GM18873 (cell line): ENCODE measurements at regions not wholly inside any gene's neighbourhood (a gene's known extent, or its start where the extent isn't known, plus 50 kb on each side); places are given as distances from the start of the nearest gene placed in this dataset.
"Not testable (repeated sequence)": the region's sequence is repeated elsewhere in the genome, so short reads cannot be mapped to it uniquely, and the experiment has no call there.

ENCODE experiments used
- ATAC-seq: cut with Tn5 transposase; IDR thresholded peaks from one replicate; pipeline ENCODE4 v1.9.1; 2021; ENCODE audit warnings: mild to moderate bottlenecking, moderate library complexity, moderate number of reproducible peaks; ENCODE audit not compliant: unreplicated experiment, low FRiP score

DNA sequence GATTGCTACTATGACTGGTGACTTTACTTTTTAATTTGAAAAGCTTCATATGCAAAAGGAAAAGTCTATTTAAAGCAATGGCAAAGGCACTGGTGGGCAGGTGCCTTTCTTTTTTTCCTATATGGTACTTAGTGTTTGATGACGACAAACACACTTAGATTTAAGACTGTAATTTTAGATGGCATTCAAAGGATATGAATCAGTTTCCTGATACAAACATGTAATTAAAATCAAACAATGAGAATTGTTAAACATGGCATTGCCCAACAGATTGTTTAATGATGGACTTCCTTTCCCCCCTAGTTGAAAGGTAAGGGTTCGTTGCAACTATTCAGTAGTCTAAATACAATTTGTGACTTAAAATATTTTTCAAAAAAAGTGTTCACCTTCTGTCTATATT, 106.5 kb upstream of the SEMA3C start:
- no peak for ATAC-seq

DNA sequence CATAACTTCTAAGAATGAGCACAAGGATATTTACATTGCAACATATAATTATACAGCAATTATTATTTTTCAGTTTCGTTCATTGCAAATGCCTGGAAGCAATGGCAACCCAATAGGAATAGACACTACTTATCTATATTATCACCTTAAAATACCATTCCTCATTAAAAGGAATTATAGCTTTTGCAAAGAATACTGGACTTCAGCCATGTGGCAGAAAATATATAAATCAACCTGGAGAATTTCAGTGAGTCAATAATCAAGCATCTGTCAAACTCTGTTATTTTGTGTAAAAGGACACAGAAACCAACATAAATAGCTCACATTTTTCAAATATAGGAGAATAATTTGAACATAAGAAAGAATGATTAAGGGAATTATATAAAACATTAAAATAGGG, 96.1 kb upstream of the SEMA3C start:
- no peak for ATAC-seq

DNA sequence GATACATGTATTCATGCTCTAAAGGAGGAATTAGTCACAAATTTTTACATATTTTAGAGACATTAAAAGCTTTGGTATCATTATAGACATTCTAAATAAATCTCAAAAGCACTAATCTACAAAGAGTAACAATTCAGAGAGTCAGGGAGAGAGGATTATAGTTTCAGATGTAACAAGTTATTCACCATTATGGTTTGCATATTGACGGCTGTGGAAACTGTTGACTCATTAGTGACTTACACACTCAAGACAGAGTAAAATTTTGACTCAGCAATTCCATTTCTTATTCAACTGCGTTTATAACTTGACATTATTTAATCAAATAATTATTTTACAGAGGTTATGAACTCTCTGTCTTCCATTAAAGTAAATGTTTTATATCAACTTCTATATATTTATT, 95.4 kb upstream of the SEMA3C start:
- ATAC-seq = no peak

DNA sequence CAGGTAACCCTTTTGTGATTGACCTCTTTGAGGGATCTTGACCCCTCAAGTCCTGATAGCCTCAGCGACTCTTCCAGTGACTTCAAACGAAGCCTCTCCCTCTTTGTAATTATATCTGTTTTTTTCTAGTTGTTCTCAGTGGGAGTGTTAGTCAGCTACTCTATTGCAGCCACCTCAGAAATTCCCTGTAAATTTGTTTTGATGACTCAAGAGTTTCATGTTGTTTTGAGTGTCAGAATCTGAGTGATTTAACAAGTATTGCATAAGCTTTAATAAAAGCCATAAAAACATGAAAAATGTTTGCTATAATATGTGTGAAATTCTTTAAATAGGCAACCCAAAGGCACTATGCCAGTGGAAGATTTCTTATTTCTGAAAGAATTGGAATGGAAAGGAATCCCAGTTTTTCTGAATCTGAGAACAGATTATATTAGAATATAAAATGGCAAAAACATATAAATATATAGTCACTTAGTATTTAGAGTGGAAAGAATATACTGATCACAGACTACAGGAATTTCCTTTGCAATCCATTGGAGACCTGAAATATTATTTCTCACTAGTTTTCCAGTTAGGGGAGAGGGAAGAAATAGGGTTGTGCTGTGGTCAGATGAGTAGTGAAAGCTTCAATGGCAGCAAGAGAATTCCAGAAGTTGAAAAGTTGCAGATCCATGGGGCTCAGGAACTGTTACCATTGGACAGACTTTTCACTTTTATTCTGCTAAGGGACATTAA, 94.4 kb upstream of the SEMA3C start:
- no peak for ATAC-seq

DNA sequence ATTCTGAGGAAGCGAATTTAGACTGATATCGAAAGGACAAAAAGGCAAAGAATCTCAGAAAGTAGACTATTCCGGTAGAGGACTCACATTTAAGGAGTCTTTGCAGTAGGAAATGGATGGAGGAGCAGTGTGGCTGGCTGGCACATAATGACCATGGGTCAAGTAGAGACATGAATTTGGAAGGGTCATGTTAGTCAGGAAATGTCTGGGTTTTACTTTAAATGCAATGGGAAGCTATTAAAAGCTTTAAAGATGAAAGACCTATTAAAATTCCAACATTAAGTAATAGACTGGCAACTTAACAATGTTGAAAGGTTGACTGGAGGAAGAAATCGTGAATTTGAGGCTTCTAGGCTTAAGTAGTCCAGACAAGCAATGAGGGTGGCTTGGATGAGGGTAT, 90.0 kb upstream of the SEMA3C start:
- no peak for ATAC-seq

DNA sequence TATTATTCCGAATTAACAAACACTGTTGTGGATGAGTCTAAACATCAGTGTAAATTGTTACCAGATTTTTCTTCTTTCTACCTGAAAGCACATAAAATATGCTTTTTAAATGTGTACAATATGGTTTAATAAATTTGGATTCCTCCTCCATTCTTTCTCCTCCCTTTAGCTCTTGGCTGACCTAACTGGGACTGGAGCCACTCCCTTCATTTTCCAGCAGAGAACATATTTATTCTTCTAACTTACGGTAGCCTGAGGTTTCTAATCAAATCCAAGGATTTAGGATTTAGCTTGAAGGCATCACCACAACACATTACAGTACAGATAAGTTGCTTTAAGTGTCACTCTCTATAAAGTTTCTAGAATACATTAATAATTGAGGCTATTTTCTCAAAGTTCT, 88.2 kb upstream of the SEMA3C start:
- ATAC-seq = no peak

DNA sequence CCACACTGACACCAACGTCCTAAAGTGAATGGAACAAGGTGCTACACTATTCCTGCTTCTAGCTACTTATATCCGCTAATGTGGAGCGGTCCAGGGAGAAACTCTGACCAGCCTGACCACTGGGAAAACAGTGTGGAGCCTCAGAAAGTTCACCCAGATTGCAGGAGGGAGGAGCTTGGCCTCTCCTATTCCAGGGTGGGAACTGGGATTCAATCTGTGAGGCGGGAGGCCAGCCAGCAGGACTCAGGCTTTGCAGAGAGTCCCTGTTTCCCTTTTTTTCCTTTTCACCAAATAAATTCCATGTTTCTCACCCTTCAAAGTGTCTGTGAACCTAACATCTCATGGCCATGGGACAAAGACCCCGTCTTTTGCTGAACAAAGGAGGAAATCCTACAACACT, 86.4 kb upstream of the SEMA3C start:
- ATAC-seq = no peak

DNA sequence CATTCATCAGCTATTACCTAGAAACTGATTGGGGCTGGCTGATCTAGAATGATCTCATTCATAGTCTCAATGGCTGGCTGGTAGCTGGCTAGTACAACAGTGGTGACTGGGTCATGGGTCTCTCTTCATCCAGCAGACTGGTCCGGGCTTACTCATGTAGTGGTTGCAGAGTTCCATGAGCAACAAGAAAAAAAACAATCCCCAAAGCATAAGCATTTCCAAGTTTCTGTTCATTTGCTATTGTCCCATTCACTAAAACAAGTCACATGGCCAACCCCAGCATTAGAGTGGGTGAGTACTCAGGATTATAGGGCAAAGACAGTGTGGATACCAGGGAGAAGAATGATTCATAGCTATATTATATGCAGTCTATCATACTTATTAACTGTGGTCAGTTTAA, 85.2 kb upstream of the SEMA3C start:
- ATAC-seq = no peak

DNA sequence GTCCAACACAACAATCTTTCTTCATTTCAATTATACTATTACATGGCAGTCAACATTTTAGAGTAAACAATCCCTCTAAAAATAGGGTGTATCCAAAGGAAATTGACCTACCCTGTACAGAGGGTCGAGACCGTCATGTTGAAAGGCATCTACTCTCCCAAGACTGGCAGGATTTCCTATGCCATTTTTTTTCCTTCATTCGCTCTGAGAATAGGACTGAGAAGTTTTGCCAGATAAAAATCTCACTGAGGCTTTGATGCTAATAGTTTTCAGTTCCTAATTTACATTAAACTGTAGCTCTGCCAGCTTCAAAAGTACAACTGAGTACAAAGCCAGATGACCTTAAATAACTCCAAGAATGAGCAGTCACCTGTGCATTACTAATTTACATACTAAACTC, 84.5 kb upstream of the SEMA3C start:
- no peak for ATAC-seq

DNA sequence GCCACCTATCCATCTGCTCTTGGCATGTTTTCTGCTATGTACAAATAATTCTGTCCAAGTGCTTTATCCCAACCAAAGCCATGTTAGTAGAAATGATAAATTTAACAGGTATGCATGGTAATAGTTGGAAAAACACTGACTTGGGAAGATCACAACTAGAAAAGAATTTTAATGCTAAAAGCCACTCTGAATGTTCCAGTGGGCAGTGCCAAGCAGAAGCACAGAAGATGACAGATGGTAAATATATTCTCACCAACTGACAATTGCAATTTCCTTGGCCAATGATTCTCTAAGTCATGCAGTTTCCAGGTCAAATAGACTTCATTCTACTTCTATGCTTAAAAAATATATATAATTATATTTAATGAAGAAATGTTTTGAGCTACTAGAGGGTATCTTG, 83.6 kb upstream of the SEMA3C start:
- no peak for ATAC-seq

DNA sequence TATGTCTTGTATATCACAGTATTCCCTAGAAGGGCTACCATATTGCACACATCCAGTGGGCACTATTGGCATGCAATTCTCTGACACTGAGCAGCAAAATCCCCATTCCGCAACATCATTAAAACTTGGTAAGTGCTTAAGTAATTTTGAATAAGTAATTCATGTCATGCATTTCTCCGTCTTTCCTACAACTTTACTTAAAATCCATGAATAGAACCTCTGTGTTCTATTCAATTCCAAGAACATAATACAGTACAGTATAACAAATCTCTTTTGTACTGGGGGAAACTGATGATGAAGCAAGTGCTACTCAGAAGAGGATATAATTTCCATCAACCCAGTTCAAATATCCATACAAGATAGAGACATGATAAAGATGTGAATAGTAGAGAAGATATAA, 80.9 kb upstream of the SEMA3C start:
- no peak for ATAC-seq

DNA sequence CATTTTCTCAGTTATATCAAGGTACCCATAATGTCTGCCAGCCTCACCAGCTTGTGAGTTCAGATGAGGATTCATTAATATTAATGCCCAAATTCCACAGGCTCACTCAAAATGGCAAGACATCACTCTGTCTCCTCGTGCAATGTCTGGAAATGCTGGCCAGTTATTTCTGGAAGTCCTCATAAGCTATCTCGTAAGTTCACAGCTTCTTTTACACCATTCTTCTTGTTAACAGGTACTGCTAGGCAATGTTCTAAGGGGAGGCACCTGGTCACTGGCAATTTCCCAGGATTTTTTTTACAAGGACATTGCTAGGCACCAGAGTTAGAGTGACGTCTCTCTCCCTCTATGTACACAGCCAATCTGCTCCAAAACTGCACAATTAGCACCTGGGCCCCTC, 80.2 kb upstream of the SEMA3C start:
- ATAC-seq = no peak

DNA sequence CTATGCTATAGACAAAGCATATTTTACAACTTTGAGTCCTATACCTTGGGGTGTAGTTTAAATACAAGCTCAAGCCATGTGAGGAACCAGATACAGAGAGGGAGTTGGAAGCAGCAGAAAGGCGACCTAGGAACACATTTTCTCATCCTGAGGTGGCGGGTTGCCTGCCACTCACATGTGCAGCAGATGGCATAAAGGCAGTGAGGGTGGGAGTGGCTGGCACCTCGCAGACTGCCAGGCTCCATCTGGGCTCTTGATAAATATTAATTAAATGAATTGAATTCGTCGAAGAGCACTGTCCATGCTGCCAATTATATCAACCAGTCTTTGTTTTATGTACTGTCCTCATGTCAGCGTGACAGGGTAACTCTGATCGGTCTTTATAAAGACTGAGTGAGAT, 79.0 kb upstream of the SEMA3C start:
- ATAC-seq = no peak

DNA sequence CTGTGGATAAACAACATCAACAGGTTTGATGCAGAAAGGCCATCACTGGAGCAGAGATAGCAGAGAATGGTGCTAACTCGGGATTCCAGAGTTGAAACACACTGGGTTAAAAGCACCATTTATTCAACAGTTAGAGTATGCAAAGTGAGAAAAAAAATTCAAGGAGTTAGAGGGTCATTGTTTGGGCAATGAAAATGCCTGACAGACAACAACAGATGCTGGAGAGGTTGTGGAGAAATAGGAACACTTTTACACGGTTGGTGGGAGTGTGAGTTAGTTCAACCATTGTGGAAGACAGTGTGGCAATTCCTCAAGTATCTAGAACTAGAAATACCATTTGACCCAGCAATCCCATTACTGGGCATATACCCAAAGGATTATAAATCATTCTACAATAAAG, 77.4 kb upstream of the SEMA3C start:
- ATAC-seq = not testable (repeated sequence)

DNA sequence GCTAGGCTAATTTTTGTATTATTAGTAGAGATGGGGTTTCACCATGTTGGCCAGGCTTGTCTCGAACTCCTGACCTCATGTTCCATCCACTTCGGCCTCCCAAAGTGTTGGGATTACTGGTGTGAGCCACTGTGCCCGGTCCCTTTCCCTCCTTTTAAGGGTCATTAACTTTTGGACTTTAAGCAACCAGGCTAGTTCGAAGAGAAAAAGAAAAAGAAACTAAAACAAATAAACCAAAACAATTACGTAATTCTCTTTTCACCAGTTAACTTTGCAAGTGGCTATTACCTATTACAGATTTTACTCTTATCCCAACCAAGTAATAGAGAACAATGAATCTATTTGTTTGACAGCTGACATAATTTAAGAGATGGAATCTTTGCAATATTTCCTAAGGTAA, 72.8 kb upstream of the SEMA3C start:
- ATAC-seq = no peak

DNA sequence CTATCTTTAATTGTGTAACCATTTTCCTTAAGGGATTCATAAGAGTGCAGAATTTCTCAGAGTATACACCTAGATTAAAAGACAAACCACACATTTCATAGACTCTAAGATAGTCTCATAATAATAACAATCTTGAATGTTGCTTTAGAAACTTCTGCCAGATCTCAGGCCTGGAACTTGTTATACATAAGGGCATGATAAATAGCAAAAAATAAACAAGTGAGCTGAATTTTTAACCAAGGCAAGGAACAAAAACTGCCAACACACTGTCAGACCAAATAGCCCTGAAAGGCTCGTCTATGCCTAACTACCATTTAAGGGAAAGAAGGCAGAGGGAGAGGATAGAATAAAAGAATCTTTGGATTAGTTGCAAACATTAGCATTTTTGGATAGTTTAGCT, 65.8 kb upstream of the SEMA3C start:
- ATAC-seq = no peak

DNA sequence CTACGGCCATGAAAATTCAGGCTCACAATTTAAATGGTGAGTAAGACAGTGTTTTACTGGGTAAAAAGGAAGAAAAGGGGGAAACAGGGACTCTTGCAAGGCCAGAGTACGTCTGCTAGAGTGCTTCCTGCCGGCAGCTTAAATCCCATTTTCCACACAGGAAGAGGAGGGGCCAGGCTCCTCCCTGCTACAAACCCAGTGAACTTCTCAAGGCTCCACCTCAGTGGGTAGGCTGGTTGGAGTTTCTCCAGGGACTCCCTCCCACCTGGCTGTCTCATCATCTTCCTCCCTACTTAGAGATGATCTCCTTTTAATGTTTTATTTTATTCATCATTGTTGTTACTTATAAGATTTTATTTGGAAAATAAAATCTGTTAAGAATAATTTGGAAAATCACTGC, 62.6 kb upstream of the SEMA3C start:
- no peak for ATAC-seq

DNA sequence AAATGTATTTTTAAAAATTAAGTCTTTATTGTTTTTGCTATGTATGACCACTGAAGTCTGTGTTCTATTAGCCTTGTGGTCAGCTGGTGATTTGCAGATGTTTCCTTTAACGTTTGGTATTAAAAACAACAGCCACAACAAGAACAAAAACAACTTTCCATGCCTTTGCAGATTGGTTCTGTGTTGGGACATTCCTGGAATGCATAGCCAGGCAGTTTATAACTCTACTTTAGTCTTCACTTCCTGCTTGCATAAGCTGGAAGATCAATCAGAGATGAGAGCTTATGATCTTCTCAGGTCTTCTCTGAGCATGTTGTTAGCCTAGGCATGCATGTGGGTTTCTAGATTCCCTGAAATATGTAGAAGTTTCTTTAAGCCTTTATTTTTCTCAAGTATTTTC, 58.9 kb upstream of the SEMA3C start:
- no peak for ATAC-seq

DNA sequence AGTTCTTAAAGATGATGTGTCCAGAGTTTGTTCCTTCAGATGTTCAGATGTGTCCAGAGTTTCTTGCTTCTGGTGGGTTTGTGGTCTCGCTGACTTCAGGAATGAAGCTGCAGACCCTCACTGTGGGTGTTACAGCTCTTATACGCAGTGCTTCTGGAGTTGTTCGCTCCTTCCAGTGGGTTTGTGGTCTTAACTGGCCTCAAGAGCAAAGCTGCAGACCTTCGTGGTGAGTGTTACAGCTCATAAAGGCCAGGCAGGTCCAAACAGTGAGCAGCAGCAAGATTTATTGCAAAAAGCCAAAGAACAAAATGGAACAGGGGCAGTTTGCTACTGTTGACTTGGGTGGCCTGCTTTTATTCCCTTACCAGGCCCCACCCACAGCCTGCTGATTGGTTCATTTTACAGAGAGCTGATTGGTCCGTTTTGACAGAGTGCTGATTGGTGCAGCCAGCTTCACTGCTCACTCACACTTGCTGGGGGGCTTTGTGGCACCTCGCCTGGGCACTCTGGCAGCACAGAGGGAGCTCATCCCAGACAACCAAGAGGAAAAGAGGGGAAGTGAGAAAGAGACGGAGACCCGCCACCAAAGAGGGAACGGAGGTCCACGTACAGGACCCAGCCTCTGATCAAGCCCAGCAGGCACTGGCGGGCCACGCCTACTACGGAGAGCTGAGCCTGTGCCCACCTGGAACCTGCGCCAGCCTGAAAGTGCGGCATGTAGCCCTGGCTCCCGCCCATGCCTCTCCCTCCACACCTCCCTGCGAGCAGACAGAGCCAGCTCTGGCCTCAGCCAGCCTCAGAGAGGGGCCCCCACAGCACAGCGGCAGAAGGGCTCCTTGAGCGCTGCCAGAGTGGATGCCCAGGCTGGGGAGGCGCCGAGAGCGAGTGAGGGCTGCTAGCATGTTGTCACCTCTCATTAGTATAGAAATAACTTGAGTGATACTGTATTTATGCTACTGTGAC, 55.8 kb upstream of the SEMA3C start:
- ATAC-seq = no peak

DNA sequence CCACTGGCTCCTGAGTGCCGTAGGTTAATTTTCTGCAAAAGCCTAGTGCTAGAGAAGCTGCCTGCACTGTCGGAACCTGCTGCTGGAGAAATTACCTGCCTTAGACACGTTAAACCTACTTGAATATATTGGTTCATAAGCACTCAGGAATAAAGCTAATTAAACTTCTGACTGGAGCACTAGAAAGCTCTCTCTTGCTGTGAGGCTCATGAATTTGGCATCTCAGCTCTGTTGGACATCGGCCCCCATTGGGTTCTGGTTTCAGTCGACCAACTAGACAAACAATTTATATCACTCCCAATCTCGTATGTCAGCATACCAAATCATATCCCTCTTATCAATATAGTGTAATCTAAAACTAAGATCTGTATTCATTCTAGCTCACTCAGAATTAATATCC, 52.4 kb upstream of the SEMA3C start:
- ATAC-seq = no peak
